Naive B cell (primary cell): ENCODE measurements at regions not wholly inside any gene's neighbourhood (a gene's known extent, or its start where the extent isn't known, plus 50 kb on each side); places are given as distances from the start of the nearest gene placed in this dataset.
"Not testable (repeated sequence)": the region's sequence is repeated elsewhere in the genome, so short reads cannot be mapped to it uniquely, and the experiment has no call there.

Experiments used
- ATAC-seq, 2 donors: fragments of 150-1000 bp; cut with Tn5 transposase; 2 replicates each; pipeline ENCODE4 v1.10.0; 2021; ENCODE audit warnings: low read depth in 2 of 2, mild to moderate bottlenecking in 2 of 2, moderate library complexity in 2 of 2
- DNase-seq: peaks from one replicate; pipeline ENCODE4 v3.0.0; 2022
- H3K27ac Mint-ChIP-seq, 6 donors: one replicate each; pipeline ENCODE4 v1.8.0; 2020 to 2022; ENCODE audit warnings: mild to moderate bottlenecking in 6 of 6, mixed read lengths in 6 of 6, moderate library complexity in 5 of 6, inconsistent platforms in 2 of 6
- H3K27me3 Mint-ChIP-seq, 3 donors: one replicate each; pipeline ENCODE4 v1.8.0; 2021 to 2022; ENCODE audit warnings: mixed read lengths in 3 of 3, mild to moderate bottlenecking in 1 of 3
- H3K36me3 Mint-ChIP-seq, 2 donors: one replicate each; pipeline ENCODE4 v1.8.0; 2020 to 2022; ENCODE audit warnings: mixed read lengths in 2 of 2, inconsistent platforms in 1 of 2, mild to moderate bottlenecking in 1 of 2
- H3K4me1 Mint-ChIP-seq, 3 donors: one replicate each; pipeline ENCODE4 v1.8.0; 2020 to 2022; ENCODE audit warnings: mixed read lengths in 3 of 3, inconsistent platforms in 1 of 3, mild to moderate bottlenecking in 1 of 3, moderate library complexity in 1 of 3
- H3K4me3 Mint-ChIP-seq, 8 donors: one replicate each; pipeline ENCODE4 v1.8.0; 2020 to 2022; ENCODE audit warnings: mild to moderate bottlenecking in 8 of 8, mixed read lengths in 8 of 8, moderate library complexity in 8 of 8, inconsistent platforms in 2 of 8
- H3K9me3 Mint-ChIP-seq, 7 donors: one replicate each; pipeline ENCODE4 v1.8.0; 2020 to 2022; ENCODE audit warnings: mixed read lengths in 7 of 7, mild to moderate bottlenecking in 5 of 7, inconsistent platforms in 2 of 7, moderate library complexity in 1 of 7

GRCh38 chr13:99677116-99677951 lies 176.1 kb downstream of the TM9SF2 start:
- Mint-ChIP-seq H3K27ac (no peak overlapping the region), H3K9me3 (peaks cover 0 to 3% (median 0%) of the 10 kb centered on the region in 7 donors), H3K27me3 (no peaks in the 10 kb centered on the region), H3K4me3 (no peak overlapping the region), H3K36me3 (peaks cover 0 to 5% of the 10 kb centered on the region in 2 donors), H3K4me1 (peaks cover 4 to 13% (median 6%) of the 10 kb centered on the region in 3 donors)
- ATAC-seq (no peak), DNase-seq (no peak)

- Mint-ChIP-seq H3K9me3 (peaks cover 0 to 3% (median 0%) of the 10 kb centered on the region in 7 donors), H3K36me3 (peaks cover 0 to 5% of the 10 kb centered on the region in 2 donors), H3K27ac (no peak overlapping the region), H3K27me3 (no peaks in the 10 kb centered on the region), H3K4me3 (no peak overlapping the region), H3K4me1 (peaks cover 4 to 22% (median 14%) of the 10 kb centered on the region in 3 donors)
- no peak for ATAC-seq
- DNase-seq = no peak
Measured at GRCh38 chr13:99671746-99672145, 170.5 kb downstream of the TM9SF2 start.

- H3K9me3 Mint-ChIP-seq, ATAC-seq, H3K36me3 Mint-ChIP-seq, DNase-seq, H3K4me3 Mint-ChIP-seq, H3K27me3 Mint-ChIP-seq: not testable (repeated sequence)
- H3K27ac Mint-ChIP-seq = peak overlapping the region in 1 of 6 donors; percentile 63
- H3K4me1 Mint-ChIP-seq = peaks cover 5 to 18% (median 17%) of the 10 kb centered on the region in 3 donors
Measured at GRCh38 chr13:99669096-99669495, 167.8 kb downstream of the TM9SF2 start.

DNA sequence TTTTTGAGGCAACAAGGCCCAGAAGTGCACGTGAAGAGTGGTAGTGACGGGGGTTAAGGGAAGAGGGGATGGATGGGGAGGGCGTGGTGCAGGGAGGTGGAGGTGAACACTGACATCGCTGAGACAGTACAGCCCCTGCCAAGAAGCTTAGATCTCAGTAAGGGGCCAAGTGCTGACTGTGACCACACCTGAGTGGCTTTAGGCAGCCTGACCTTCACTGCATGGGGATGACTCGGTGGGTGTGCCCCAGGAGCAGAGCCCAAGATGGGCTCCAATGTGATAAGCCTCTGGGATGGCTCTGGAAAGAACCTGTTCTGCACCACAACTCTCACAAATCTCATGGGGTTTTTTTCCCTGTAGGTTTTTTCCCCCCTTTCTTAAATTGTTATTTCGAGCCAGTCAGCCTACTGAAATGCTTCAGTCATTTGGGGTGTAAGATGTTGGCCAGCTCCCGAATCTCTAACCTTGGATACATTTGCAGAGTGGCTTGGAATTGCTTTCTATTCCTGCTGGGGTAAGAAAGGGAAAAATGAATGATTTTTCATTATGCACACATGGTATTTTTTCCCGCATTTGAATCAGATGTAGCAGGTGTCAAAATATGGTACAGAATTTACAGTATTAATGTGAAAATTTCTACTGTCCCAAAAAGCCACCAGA lies 165.0 kb downstream of the TM9SF2 start:
- ATAC-seq = no peak
- peak overlapping the region in 1 of 6 donors; percentile 80 for H3K27ac Mint-ChIP-seq
- H3K4me3 Mint-ChIP-seq = no peak overlapping the region
- H3K4me1 Mint-ChIP-seq = peaks cover 2 to 11% (median 9%) of the 10 kb centered on the region in 3 donors
- H3K27me3 Mint-ChIP-seq = no peaks in the 10 kb centered on the region
- H3K9me3 Mint-ChIP-seq = no peaks in the 10 kb centered on the region
- H3K36me3 Mint-ChIP-seq = no peaks in the 10 kb centered on the region
- no peak for DNase-seq

- ATAC-seq = no peak
- Mint-ChIP-seq H3K4me3 (no peak overlapping the region), H3K27me3 (peaks cover 0 to under 1% (median 0%) of the 10 kb centered on the region in 3 donors), H3K9me3 (no peaks in the 10 kb centered on the region), H3K36me3 (no peaks in the 10 kb centered on the region), H3K4me1 (peaks cover 2 to 8% (median 7%) of the 10 kb centered on the region in 3 donors), H3K27ac (peak overlapping the region in 1 of 6 donors; percentile 80)
- DNase-seq = no peak
Measured at GRCh38 chr13:99665711-99666110, 164.4 kb downstream of the TM9SF2 start.

GRCh38 chr13:99663908-99664307 lies 162.6 kb downstream of the TM9SF2 start:
- ATAC-seq = no peak
- peaks cover 0 to 9% (median 4%) of the 10 kb centered on the region in 3 donors for H3K27me3 Mint-ChIP-seq
- H3K36me3 Mint-ChIP-seq = no peaks in the 10 kb centered on the region
- H3K4me3 Mint-ChIP-seq = no peak overlapping the region
- no peak overlapping the region for H3K27ac Mint-ChIP-seq
- no peaks in the 10 kb centered on the region for H3K9me3 Mint-ChIP-seq
- H3K4me1 Mint-ChIP-seq = peaks cover 3 to 10% (median 6%) of the 10 kb centered on the region in 3 donors
- no peak for DNase-seq

- Mint-ChIP-seq H3K4me3 (no peak overlapping the region), H3K36me3 (no peaks in the 10 kb centered on the region), H3K27ac (no peak overlapping the region), H3K9me3 (no peaks in the 10 kb centered on the region), H3K4me1 (peaks cover 4 to 7% (median 7%) of the 10 kb centered on the region in 3 donors), H3K27me3 (peaks cover 0 to 15% (median 8%) of the 10 kb centered on the region in 3 donors)
- no peak for ATAC-seq
- no peak for DNase-seq
Measured at GRCh38 chr13:99663185-99663825, 162.0 kb downstream of the TM9SF2 start.

DNA sequence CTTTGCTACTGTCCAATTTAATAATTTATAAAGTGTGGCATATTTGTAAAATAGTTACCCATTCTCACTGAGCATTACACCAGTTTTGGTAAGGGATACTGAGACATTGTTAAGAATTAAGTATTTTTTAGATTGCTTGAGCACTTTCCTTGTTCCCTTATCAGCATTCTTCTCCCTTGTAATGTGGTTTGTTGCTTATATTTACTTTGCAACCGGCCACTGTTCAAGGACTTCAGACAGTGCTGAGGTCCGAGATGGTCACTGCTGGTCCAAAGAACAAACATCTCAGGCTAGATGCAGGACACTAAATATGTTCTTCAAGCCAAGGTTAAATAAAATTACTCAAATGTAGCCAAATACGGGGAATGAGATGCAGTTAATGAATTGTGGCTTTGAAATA lies 161.4 kb downstream of the TM9SF2 start:
- Mint-ChIP-seq H3K36me3 (no peaks in the 10 kb centered on the region), H3K4me1 (peaks cover 7 to 14% (median 8%) of the 10 kb centered on the region in 3 donors), H3K4me3 (no peak overlapping the region), H3K27me3 (peaks cover 0 to 22% (median 8%) of the 10 kb centered on the region in 3 donors), H3K9me3 (no peaks in the 10 kb centered on the region), H3K27ac (peak overlapping the region in 1 of 6 donors; percentile 38)
- DNase-seq (no peak), ATAC-seq (no peak)

DNA sequence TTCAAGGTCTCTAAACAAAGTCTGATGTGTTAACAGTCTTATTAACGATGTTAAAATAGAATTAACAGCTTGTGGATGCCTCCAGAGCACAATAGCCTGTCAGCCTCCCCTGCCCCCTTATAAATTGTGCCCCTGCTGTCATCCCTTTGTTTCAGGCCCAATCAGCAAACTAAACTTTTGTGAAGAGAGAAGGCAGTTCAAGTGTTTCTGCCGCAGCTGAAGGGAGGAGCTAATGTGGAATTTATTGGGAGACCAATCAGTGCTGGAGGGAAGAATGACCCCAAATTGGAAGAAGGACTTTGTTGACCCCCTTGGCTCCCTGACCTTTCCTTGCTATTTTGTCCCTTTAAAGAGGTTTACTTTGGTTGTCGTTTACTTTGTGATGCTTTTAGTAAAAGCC lies 160.5 kb downstream of the TM9SF2 start:
- DNase-seq = no peak
- Mint-ChIP-seq H3K36me3 (no peaks in the 10 kb centered on the region), H3K9me3 (no peaks in the 10 kb centered on the region), H3K4me3 (no peak overlapping the region), H3K27ac (no peak overlapping the region), H3K4me1 (peaks cover 8 to 14% (median 12%) of the 10 kb centered on the region in 3 donors), H3K27me3 (peaks cover 0 to 23% (median 8%) of the 10 kb centered on the region in 3 donors)
- no peak for ATAC-seq

GRCh38 chr13:99659866-99660554 lies 158.7 kb downstream of the TM9SF2 start:
- Mint-ChIP-seq H3K4me1 (peaks cover 13 to 24% (median 21%) of the 10 kb centered on the region in 3 donors), H3K36me3 (no peaks in the 10 kb centered on the region), H3K27ac (no peak overlapping the region), H3K27me3 (peaks cover 0 to 23% (median 8%) of the 10 kb centered on the region in 3 donors), H3K4me3 (peak overlapping the region in 1 of 8 donors; percentile 80), H3K9me3 (no peaks in the 10 kb centered on the region)
- ATAC-seq (no peak), DNase-seq (no peak)

DNA sequence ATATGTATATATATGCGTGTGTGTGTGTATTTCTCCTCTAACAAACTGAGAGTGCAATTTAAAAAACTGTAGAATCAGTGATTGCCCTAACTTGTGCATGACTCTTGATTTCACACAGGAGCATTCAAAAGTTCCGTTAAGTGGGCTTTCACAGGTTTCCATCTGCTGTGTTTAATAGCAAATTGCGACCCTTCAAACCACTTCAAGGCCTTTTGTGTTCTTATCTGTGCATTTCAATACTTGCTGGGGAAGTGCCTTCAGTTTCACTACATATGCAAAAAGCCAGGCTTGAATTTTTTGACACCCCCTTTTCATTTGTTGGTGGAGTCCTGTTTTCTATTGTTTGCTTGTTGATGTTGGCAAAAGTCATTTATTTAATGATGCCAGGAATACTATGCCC lies 158.0 kb downstream of the TM9SF2 start:
- DNase-seq (no peak), ATAC-seq (no peak)
- Mint-ChIP-seq H3K27ac (no peak overlapping the region), H3K4me1 (peaks cover 13 to 24% (median 21%) of the 10 kb centered on the region in 3 donors), H3K27me3 (peaks cover 0 to 23% (median 8%) of the 10 kb centered on the region in 3 donors), H3K4me3 (peak overlapping the region in 4 of 8 donors; percentile 75 to 91 (median 82)), H3K36me3 (no peaks in the 10 kb centered on the region), H3K9me3 (no peaks in the 10 kb centered on the region)

DNA sequence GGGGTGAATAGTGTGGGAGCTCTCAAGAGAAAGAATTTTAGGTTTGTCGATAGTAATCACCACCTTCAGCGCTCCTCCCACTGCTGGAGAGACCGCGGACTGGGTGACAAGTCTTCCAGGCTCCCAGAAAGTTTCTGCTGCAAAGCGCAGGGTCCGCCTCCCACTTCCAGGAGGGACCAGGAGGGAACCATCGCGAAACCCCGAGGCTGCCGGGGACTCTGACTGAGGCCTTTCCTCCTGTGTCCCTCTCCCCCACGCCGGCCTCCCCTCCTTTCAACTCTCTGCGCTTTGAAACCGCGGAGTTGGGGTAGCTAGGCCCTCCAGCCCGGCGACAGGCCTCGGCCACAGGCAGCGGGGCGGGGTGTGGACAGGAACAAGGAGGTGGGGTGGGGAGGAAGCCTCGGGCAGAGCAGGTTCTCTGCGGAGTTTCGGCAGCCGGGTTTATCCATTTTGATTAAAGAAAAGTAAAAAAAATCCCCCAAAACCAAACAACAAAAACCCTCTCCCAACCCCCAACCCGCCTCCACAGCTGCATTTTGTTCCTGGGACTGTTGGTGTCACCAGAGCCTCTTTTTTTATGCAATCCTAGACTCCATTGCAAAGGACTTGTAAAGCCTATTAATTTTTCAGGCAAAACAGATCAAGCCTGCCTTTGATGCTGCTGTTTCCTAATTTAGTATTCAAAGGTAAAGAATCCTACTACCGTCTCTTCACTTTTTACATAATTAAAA lies 157.2 kb downstream of the TM9SF2 start:
- Mint-ChIP-seq H3K27me3 (peaks cover 0 to 23% (median 8%) of the 10 kb centered on the region in 3 donors), H3K9me3 (no peaks in the 10 kb centered on the region), H3K36me3 (no peaks in the 10 kb centered on the region), H3K4me1 (peaks cover 13 to 24% (median 21%) of the 10 kb centered on the region in 3 donors), H3K4me3 (peak overlapping the region; percentile 75 to 91 (median 85)), H3K27ac (peak overlapping the region in 3 of 6 donors; percentile 20 to 30 (median 20))
- ATAC-seq (peak; percentile 59 to 66), DNase-seq (peak; percentile 23)
